GM10248 (cell line): ENCODE measurements at regions not wholly inside any gene's neighbourhood (a gene's known extent, or its start where the extent isn't known, plus 50 kb on each side); places are given as distances from the start of the nearest gene placed in this dataset.

Experiments used
- CTCF ChIA-PET: fragments of 300-600 bp; sonication (Branson Sonifier 250); formaldehyde crosslinking; extraction: SDS; loops from one replicate; lab custom pipeline; 2021; ENCODE audit warnings: antibody characterized with exemption; lab: Yijun Ruan, JAX
- POLR2A ChIA-PET: fragments of 350-650 bp; sonication (Branson Sonifier 250); formaldehyde crosslinking; extraction: SDS; loops from one replicate; lab custom pipeline; 2020; ENCODE audit warnings: antibody characterized with exemption; lab: Yijun Ruan, JAX
- DNase-seq: peaks from one replicate; pipeline ENCODE4 v3.0.0; 2012; ENCODE audit errors: extremely low spot score
- TF ChIP-seq, protein P1 (sequence below): IDR thresholded peaks from 2 replicates; pipeline ENCODE4 v1.5.1; 2012; ENCODE audit warnings: mild to moderate bottlenecking, low read depth; ENCODE audit errors: extremely low read depth, missing control alignments, control extremely low read depth

DNA sequence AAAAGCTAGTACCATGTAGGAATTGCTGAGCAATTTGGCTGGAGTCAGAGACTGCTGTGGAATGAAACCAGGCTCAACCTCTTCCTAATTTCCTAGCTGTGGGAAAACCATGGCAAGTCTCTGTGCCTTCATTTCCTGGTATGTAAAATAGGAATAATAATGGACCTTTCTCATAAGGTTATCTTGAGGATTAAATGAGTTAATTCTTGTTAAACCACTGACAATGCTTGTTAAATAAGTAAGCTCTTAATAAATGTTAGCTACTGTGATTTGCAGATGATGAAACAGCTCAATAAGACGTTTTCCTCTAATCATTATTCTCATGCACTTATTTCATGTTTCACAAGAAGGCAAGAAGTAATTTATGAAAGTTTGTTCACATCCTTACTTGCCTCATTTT, 346.7 kb downstream of the RND3 start:
- TF ChIP-seq, protein P1, sequence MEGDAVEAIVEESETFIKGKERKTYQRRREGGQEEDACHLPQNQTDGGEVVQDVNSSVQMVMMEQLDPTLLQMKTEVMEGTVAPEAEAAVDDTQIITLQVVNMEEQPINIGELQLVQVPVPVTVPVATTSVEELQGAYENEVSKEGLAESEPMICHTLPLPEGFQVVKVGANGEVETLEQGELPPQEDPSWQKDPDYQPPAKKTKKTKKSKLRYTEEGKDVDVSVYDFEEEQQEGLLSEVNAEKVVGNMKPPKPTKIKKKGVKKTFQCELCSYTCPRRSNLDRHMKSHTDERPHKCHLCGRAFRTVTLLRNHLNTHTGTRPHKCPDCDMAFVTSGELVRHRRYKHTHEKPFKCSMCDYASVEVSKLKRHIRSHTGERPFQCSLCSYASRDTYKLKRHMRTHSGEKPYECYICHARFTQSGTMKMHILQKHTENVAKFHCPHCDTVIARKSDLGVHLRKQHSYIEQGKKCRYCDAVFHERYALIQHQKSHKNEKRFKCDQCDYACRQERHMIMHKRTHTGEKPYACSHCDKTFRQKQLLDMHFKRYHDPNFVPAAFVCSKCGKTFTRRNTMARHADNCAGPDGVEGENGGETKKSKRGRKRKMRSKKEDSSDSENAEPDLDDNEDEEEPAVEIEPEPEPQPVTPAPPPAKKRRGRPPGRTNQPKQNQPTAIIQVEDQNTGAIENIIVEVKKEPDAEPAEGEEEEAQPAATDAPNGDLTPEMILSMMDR: no peak
- ChIA-PET POLR2A (interaction anchor here (0.6 kb wide), 1 partner anchor 13 kb away, joined by 5 read pairs; no protein-coding TSS in a partner anchor), CTCF (interaction anchor here (1.4 kb wide), 1 partner anchor 284 kb away, joined by 3 read pairs; no protein-coding TSS in a partner anchor)
- DNase-seq: no peak

DNA sequence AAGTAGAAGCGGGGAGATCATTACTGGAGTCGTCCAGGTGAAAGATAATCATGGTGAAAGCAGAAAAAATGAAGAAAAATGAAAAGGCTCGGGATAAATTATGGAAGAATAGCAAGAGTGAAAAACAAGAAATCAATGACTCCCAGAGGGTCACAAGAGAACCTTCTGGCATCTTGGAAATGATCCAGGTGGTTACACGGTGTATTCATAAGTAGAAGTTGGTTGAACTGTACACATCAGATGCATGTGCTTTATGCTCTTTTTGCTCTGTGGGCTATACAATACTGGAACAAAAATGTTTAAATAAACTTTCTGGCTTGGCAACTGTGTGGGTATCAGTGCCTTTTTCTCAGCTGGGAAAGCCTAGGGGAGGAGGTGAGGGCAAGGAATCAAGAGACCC, 348.9 kb downstream of the RND3 start:
- CTCF ChIA-PET: no interaction called here
- TF ChIP-seq, protein P1: no peak
- POLR2A ChIA-PET: no interaction called here
- no peak for DNase-seq

DNA sequence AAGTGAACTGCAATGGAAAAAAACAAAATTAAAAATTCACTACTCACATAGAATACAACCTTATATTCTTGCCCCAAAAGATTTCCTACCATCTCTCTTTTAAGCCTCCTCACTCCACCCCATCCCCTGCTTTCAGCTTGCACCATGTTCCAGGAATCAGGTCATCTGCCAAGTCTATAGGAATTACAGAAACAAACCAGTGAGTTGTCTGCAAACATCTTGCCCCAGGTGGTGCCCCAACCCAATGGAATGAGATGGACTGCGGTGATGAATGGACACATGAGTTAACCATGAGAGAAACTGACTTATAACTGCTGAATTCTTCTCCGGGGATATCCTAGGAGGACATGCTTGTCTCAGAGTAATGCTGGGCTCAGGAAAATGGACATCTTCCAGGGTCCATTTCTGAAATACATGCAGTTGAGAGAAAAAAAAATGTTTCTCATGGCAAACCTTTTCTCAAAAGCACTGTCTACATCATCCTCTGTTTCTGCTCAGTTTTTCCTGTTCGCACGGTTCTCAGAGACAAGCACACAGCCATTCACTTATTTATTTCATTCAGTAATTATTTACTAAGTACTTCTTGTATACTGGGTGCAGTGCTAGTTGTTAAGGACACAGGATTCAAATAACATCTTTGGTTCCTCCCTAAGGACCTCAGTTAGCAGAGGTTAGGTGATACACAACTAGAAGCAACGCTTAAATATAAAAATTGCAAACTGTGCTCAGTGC, 350.0 kb downstream of the RND3 start:
- POLR2A ChIA-PET: no interaction called here
- DNase-seq: no peak
- CTCF ChIA-PET: no interaction called here
- TF ChIP-seq, protein P1: no peak

DNA sequence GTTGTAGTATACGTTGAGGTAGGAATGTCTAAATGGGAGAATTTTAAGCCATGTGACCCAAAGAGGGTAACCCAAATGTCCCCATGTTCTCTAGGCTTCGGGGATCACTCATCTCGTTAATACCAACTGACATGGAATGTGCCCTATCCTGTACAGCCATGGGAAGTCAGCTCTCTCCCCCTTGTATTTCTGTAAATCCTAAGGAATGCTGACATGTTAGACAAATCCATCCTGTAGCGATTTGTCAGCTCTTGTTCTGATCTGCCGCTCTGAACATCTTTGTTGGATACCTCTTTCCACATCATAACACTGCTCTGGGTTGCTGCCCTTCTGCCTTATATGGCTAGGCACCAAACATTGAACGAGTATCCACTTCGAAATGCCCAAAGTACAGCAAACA, 350.6 kb downstream of the RND3 start:
- POLR2A ChIA-PET: no interaction called here
- CTCF ChIA-PET: no interaction called here
- TF ChIP-seq, protein P1: no peak

DNA sequence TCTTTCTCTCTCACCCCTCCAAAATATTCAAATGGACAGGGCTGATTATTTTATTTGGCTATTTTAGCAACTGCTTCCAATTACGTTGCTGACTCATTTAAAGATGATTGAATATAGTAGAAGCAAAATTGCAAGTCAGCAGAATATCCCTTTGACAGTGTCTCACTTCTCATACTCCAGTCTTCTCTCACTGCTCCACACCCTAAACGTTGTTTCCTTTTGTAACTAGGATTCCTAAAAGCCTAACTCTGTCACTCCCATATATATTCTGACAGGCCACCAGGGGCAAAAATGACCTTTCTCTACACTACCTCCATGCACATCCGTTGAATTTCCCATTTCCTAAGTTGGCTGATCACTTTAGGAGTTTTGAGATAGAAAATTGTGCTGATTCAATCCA, 351.1 kb downstream of the RND3 start:
- ChIA-PET CTCF (no interaction called here), POLR2A (no interaction called here)
- TF ChIP-seq, protein P1: no peak
- no peak for DNase-seq

More for the DNA sequence above, 350.6 kb downstream of the RND3 start:
- no peak for DNase-seq

DNA sequence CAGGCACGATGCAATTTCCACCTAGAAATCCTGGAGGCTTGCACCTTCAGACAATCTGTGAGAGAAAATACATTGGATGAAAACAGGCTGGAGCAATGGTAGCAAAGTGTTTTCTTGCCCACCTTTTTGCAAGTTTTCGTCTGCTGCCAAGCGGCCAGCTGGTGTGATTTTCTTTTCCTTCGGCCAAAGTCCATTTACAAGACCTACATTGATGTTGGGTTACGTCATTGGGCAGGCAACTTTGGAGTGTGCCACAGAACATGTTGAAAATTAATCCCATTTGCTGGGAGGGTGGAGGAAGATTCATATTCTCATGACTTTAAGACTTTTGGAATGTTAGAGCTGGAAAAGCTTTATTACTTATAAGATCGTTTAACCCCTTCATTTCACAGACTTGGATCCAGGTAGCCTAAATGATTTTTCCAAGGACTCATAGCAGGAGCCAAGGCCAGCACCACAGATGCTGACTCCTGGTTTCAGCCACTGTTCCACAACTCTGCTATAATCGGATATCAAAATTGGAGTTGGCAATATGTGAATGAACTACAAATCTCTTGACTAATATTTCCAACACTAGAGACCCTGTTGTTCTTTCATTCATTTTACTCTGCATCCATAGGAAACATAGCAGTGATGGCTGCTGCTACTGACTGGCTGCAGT, 352.1 kb downstream of the RND3 start:
- CTCF ChIA-PET: no interaction called here
- POLR2A ChIA-PET: no interaction called here
- DNase-seq: no peak
- TF ChIP-seq, protein P1: no peak
